Small intestine (tissue), 7 donors: ENCODE measurements at regions not wholly inside any gene's neighbourhood (a gene's known extent, or its start where the extent isn't known, plus 50 kb on each side); places are given as distances from the start of the nearest gene placed in this dataset.

Experiments used
- DNase-seq, 2 donors: peaks; one replicate each; pipeline versions ENCODE4 v3.0.0 to v3.0.0-alpha.2; 2013
- FAIRE-seq: peaks from 2 replicates; lab custom pipeline; 2012; peaks lifted over from hg19 to GRCh38; lab: Jason Lieb, UNC
- H3K27ac ChIP-seq, 3 donors: one replicate each; pipeline ENCODE4 v1.5.1; 2013; ENCODE audit warnings: low read length in 2 of 3, mild to moderate bottlenecking in 2 of 3, control low read depth in 1 of 3, inconsistent platforms in 1 of 3, low read depth in 1 of 3, moderate library complexity in 1 of 3
- H3K27me3 ChIP-seq, 3 donors: one replicate each; pipeline ENCODE4 v1.6.1; 2013; ENCODE audit warnings: low read length in 3 of 3, inconsistent platforms in 1 of 3; ENCODE audit not compliant: control insufficient read depth in 3 of 3, insufficient read depth in 3 of 3
- H3K36me3 ChIP-seq, 3 donors: one replicate each; pipeline ENCODE4 v1.6.1; 2013; ENCODE audit warnings: low read length in 3 of 3, inconsistent platforms in 1 of 3, low read depth in 1 of 3, mild to moderate bottlenecking in 1 of 3, moderate library complexity in 1 of 3; ENCODE audit not compliant: control insufficient read depth in 3 of 3, insufficient read depth in 2 of 3
- H3K4me1 ChIP-seq, 3 donors: one replicate each; pipeline ENCODE4 v1.6.1; 2013; ENCODE audit warnings: low read length in 2 of 3, inconsistent platforms in 1 of 3, low read depth in 1 of 3, mild to moderate bottlenecking in 1 of 3, moderate library complexity in 1 of 3; ENCODE audit not compliant: control insufficient read depth in 3 of 3, insufficient read depth in 2 of 3
- H3K4me3 ChIP-seq, 3 donors: one replicate each; pipeline ENCODE4 v1.5.1; 2013; ENCODE audit warnings: low read length in 3 of 3, control low read depth in 1 of 3, inconsistent platforms in 1 of 3, low read depth in 1 of 3, mild to moderate bottlenecking in 1 of 3, moderate library complexity in 1 of 3
- H3K9me3 ChIP-seq, 2 donors: one replicate each; pipeline ENCODE4 v1.6.1; 2013; ENCODE audit warnings: low read depth in 1 of 2, low read length in 1 of 2; ENCODE audit not compliant: control insufficient read depth in 2 of 2, insufficient read depth in 1 of 2
- WGBS, 3 donors: extraction: QIAGEN DNeasy Blood & Tissue Kit; methylation state at CpG; one replicate each; pipeline ENCODE4 v1.1.7; 2013; 5-methylcytosine and 5-hydroxymethylcytosine counted together
- donor health status: healthy with polysubstance abuse.
- donor health status: control.
- donor health status: control.
- donor health status: Bipolar disorder and iron deficiency.
- donor health status: healthy.

- no peaks in the 10 kb centered on the region for H3K4me1 ChIP-seq
- no peak for DNase-seq
- H3K27ac ChIP-seq: no peak overlapping the region
- H3K9me3 ChIP-seq: no peaks in the 10 kb centered on the region
- H3K36me3 ChIP-seq: no peaks in the 10 kb centered on the region
- no peaks in the 10 kb centered on the region for H3K27me3 ChIP-seq
- WGBS, 3 donors: 70 to 77% (median 75%) methylated on average over 5 of the region's 5 CpGs
- no peak for FAIRE-seq
- no peak overlapping the region for H3K4me3 ChIP-seq
Observed at GRCh38 chr13:36555151-36555986, 118.5 kb upstream of the SERTM1 start.

- Histone ChIP-seq H3K9me3 (no peaks in the 10 kb centered on the region), H3K27me3 (no peaks in the 10 kb centered on the region), H3K4me1 (no peaks in the 10 kb centered on the region), H3K4me3 (no peak overlapping the region), H3K36me3 (no peaks in the 10 kb centered on the region), H3K27ac (no peak overlapping the region)
- FAIRE-seq (no peak), DNase-seq (no peak)
- WGBS, 3 donors: 45 to 64% (median 46%) methylated on average over 3 of the region's 3 CpGs
Observed at GRCh38 chr13:36559375-36559774, 114.4 kb upstream of the SERTM1 start.

GRCh38 chr13:36567485-36567884 is 106.3 kb upstream of the SERTM1 start:
- 67 to 83% (median 82%) methylated on average over 5 of the region's 5 CpGs for WGBS, 3 donors

GRCh38 chr13:36570489-36570888 is 103.3 kb upstream of the SERTM1 start:
- Histone ChIP-seq H3K27ac (no peak overlapping the region), H3K9me3 (no peaks in the 10 kb centered on the region), H3K4me1 (no peaks in the 10 kb centered on the region), H3K27me3 (no peaks in the 10 kb centered on the region), H3K36me3 (no peaks in the 10 kb centered on the region), H3K4me3 (no peak overlapping the region)
- 62 to 78% (median 66%) methylated on average over 2 of the region's 2 CpGs for whole genome bisulfite sequencing, 3 donors
- no peak for DNase-seq
- FAIRE-seq: no peak

More at GRCh38 chr13:36567485-36567884, 106.3 kb upstream of the SERTM1 start:
- Histone ChIP-seq H3K9me3 (no peaks in the 10 kb centered on the region), H3K4me1 (no peaks in the 10 kb centered on the region), H3K27me3 (no peaks in the 10 kb centered on the region), H3K27ac (no peak overlapping the region), H3K4me3 (no peak overlapping the region), H3K36me3 (no peaks in the 10 kb centered on the region)
- no peak for FAIRE-seq
- DNase-seq: no peak

- Histone ChIP-seq H3K27me3 (no peaks in the 10 kb centered on the region), H3K36me3 (no peaks in the 10 kb centered on the region), H3K9me3 (no peaks in the 10 kb centered on the region), H3K27ac (no peak overlapping the region), H3K4me3 (no peak overlapping the region), H3K4me1 (no peaks in the 10 kb centered on the region)
- 71 to 95% (median 78%) methylated on average over 2 of the region's 2 CpGs for WGBS, 3 donors
- DNase-seq (no peak), FAIRE-seq (no peak)
Observed at GRCh38 chr13:36571444-36571843, 102.4 kb upstream of the SERTM1 start.

GRCh38 chr13:36582977-36583376 is 90.8 kb upstream of the SERTM1 start:
- no peaks in the 10 kb centered on the region for H3K4me1 ChIP-seq
- no peak overlapping the region for H3K27ac ChIP-seq
- no peak for FAIRE-seq
- H3K4me3 ChIP-seq: no peak overlapping the region
- no peaks in the 10 kb centered on the region for H3K9me3 ChIP-seq
- H3K27me3 ChIP-seq: no peaks in the 10 kb centered on the region
- no peak for DNase-seq
- H3K36me3 ChIP-seq: no peaks in the 10 kb centered on the region

GRCh38 chr13:36599641-36600040 is 74.2 kb upstream of the SERTM1 start:
- DNase-seq (no peak), FAIRE-seq (no peak)
- no peaks in the 10 kb centered on the region for H3K36me3 ChIP-seq
- H3K27ac ChIP-seq: no peak overlapping the region
- no peak overlapping the region for H3K4me3 ChIP-seq
- H3K4me1 ChIP-seq: no peaks in the 10 kb centered on the region
- no peaks in the 10 kb centered on the region for H3K9me3 ChIP-seq
- H3K27me3 ChIP-seq: no peaks in the 10 kb centered on the region
- 36 to 68% (median 43%) methylated on average over 3 of the region's 3 CpGs for WGBS, 3 donors

GRCh38 chr13:36601186-36601585 is 72.6 kb upstream of the SERTM1 start:
- H3K27ac ChIP-seq: no peak overlapping the region
- no peaks in the 10 kb centered on the region for H3K9me3 ChIP-seq
- 74 to 88% (median 82%) methylated on average over 2 of the region's 2 CpGs for WGBS, 3 donors
- DNase-seq (no peak), FAIRE-seq (no peak)
- H3K4me1 ChIP-seq: no peaks in the 10 kb centered on the region
- no peaks in the 10 kb centered on the region for H3K27me3 ChIP-seq
- H3K36me3 ChIP-seq: no peaks in the 10 kb centered on the region
- no peak overlapping the region for H3K4me3 ChIP-seq

- H3K9me3 ChIP-seq: no peaks in the 10 kb centered on the region
- DNase-seq (no peak), FAIRE-seq (no peak)
- 55 to 79% (median 57%) methylated on average over 2 of the region's 2 CpGs for whole genome bisulfite sequencing, 3 donors
- no peaks in the 10 kb centered on the region for H3K27me3 ChIP-seq
- H3K27ac ChIP-seq: no peak overlapping the region
- no peaks in the 10 kb centered on the region for H3K4me1 ChIP-seq
- H3K4me3 ChIP-seq: no peak overlapping the region
- H3K36me3 ChIP-seq: no peaks in the 10 kb centered on the region
Observed at GRCh38 chr13:36606060-36606459, 67.8 kb upstream of the SERTM1 start.
